SK-N-SH treated with all-trans-retinoic acid at 6 μM for 48 hours (cell line): ENCODE measurements at regions not wholly inside any gene's neighbourhood (a gene's known extent, or its start where the extent isn't known, plus 50 kb on each side); places are given as distances from the start of the nearest gene placed in this dataset.

Experiments
- ARNTL ChIP-seq: fragments of 450-650 bp; formaldehyde crosslinking; IDR thresholded peaks from 2 replicates; pipeline ENCODE4 v1.5.0; 2020; ENCODE audit warnings: low read depth, mild to moderate bottlenecking, moderate library complexity, borderline replicate concordance
- OSR1 ChIP-seq: fragments of 250-450 bp; sonication (Bioruptor Pico); IDR thresholded peaks from 2 replicates; pipeline ENCODE4 v1.8.0; 2022; ENCODE audit warnings: moderate library complexity, mild to moderate bottlenecking, inconsistent platforms
- ZC3H10 ChIP-seq: fragments of 250-450 bp; sonication (Bioruptor Pico); IDR thresholded peaks from 2 replicates; pipeline ENCODE4 v1.5.1; 2021; ENCODE audit warnings: mild to moderate bottlenecking, moderate library complexity

DNA sequence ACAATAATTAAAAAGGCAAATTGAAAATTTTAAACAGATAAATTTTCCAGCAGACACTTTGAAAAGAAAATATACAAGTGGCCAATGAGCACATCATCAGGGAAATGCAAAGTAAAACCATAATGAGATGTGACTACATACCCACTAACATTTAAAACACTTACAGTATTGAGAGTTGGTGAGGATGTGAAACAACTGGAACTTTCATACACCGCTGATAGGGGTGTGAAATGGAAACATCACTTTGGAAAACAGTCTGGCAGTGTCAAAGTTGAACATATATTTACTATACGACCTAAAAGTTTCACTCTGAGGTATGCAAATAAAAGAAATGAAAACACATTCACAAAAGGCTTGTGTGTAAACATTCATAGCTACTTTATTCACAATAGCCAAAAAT, 94.0 kb upstream of the GNAO1 start:
- TF ChIP-seq OSR1 = no peak
- TF ChIP-seq ARNTL (CRISPR knock-in tag) = no peak
- no peak for TF ChIP-seq ZC3H10 (CRISPR knock-in tag)
